ENCODE measurements at regions not wholly inside any gene's neighbourhood (a gene's known extent, or its start where the extent isn't known, plus 50 kb on each side); places are given as distances from the start of the nearest gene placed in this dataset.
"Not testable (repeated sequence)": the region's sequence is repeated elsewhere in the genome, so short reads cannot be mapped to it uniquely, and the experiment has no call there.

DNA sequence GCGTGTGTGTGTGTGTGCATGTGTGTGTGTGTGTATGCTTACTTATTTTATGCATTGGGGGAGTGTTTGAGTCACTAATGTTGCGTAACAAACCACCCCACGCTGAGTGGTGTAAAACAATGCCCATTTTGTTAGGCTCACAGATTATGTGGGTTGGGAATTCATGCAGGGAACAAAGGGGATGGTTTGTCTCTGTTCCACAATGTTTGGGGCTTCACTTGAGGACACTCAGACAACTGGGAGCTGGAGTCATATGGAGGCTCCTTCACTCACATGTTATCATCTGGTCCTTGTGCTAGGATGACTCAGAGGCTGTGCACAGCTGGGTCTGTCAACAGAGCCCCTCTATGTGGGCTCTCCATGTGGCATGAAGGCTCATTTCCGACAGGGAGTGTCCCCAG lies 51.3 kb upstream of the LARGE1 start:
- H2AFZ ChIP-seq (ENCODE audit: low read depth, low read length): no peak overlapping the region
- H3K9me3 ChIP-seq (ENCODE audit: low read length): no peaks in the 10 kb centered on the region
- no peak overlapping the region for H3K4me3 ChIP-seq (ENCODE audit: low read length)
- no peaks in the 10 kb centered on the region for H3K4me1 ChIP-seq (ENCODE audit: insufficient read depth, low read length)
- H3K27me3 ChIP-seq (ENCODE audit: insufficient read depth, low read length): peaks cover 3% of the 10 kb centered on the region
- H3K36me3 ChIP-seq (ENCODE audit: insufficient read depth, low read length): no peaks in the 10 kb centered on the region

GRCh38 chr22:33975841-33976240 lies 55.6 kb upstream of the LARGE1 start:
- Histone ChIP-seq H3K27me3 (ENCODE audit: insufficient read depth, low read length) (peaks cover 3% of the 10 kb centered on the region), H3K4me1 (ENCODE audit: insufficient read depth, low read length) (no peaks in the 10 kb centered on the region), H2AFZ (ENCODE audit: low read depth, low read length) (no peak overlapping the region), H3K9me3 (ENCODE audit: low read length) (no peaks in the 10 kb centered on the region), H3K4me3 (ENCODE audit: low read length) (no peak overlapping the region), H3K36me3 (ENCODE audit: insufficient read depth, low read length) (no peaks in the 10 kb centered on the region)

- Histone ChIP-seq H3K4me3 (ENCODE audit: low read length) (no peak overlapping the region), H3K4me1 (ENCODE audit: insufficient read depth, low read length) (no peaks in the 10 kb centered on the region), H3K27me3 (ENCODE audit: insufficient read depth, low read length) (peaks cover 5% of the 10 kb centered on the region), H3K36me3 (ENCODE audit: insufficient read depth, low read length) (no peaks in the 10 kb centered on the region), H3K9me3 (ENCODE audit: low read length) (no peaks in the 10 kb centered on the region), H2AFZ (ENCODE audit: low read depth, low read length) (no peak overlapping the region)
Measured at GRCh38 chr22:33983558-33983957, 63.3 kb upstream of the LARGE1 start.

DNA sequence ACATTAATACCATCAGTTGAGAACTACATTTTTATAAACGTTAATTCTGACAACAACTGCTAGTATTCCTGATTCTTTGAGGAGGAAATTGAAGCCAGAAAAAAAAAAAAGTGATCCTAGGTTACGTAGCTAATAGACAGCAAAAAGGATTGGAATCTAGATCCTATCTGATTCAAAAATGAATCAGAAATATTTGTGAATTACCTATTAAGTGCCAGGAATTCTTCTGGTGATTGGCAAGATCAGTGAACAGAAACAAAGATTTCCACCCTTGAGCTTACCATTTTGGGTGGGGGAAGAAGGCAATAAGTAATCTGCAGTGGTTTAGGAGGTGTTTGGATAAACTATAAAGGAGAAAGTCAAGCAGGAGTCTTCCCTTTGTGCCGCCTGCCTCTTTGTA lies 63.9 kb upstream of the LARGE1 start:
- Histone ChIP-seq H3K27me3 (ENCODE audit: insufficient read depth, low read length) (peaks cover 5% of the 10 kb centered on the region), H3K4me3 (ENCODE audit: low read length) (no peak overlapping the region), H3K9me3 (ENCODE audit: low read length) (no peaks in the 10 kb centered on the region), H2AFZ (ENCODE audit: low read depth, low read length) (no peak overlapping the region), H3K36me3 (ENCODE audit: insufficient read depth, low read length) (no peaks in the 10 kb centered on the region), H3K4me1 (ENCODE audit: insufficient read depth, low read length) (no peaks in the 10 kb centered on the region)

DNA sequence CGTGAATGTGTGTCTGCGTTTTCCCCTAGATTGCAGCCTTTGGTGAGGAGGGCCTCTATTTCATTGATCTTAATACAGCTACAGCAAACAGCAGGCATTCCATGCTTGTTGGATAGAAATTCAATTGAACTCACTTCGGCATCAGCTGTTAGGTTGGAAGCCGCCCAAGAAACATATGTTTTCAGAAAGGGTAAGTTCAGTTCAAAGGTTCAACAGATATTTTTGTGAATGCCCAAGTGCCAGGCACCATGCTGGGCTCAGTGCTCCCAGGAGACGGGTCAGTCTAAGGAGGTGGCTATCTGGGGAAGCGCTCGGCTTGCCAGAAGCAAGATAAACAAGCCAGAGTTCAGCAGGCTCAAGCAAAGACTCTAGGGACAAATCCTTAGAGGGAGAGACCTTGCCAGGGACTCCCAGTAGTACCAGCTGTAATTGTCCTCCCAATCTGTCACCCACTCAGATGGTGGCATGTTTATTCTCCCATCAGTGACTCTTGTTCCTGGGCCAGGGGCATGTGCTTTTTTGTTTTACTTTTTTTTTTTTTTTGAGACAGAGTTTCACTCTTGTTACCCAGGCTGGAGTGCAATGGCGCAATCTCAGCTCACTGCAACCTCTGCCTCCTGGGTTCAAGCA lies 64.5 kb upstream of the LARGE1 start:
- peaks cover 5% of the 10 kb centered on the region for H3K27me3 ChIP-seq (ENCODE audit: insufficient read depth, low read length)
- no peak overlapping the region for H2AFZ ChIP-seq (ENCODE audit: low read depth, low read length)
- H3K4me1 ChIP-seq (ENCODE audit: insufficient read depth, low read length): no peaks in the 10 kb centered on the region
- H3K4me3 ChIP-seq (ENCODE audit: low read length): no peak overlapping the region
- no peaks in the 10 kb centered on the region for H3K36me3 ChIP-seq (ENCODE audit: insufficient read depth, low read length)
- no peaks in the 10 kb centered on the region for H3K9me3 ChIP-seq (ENCODE audit: low read length)

DNA sequence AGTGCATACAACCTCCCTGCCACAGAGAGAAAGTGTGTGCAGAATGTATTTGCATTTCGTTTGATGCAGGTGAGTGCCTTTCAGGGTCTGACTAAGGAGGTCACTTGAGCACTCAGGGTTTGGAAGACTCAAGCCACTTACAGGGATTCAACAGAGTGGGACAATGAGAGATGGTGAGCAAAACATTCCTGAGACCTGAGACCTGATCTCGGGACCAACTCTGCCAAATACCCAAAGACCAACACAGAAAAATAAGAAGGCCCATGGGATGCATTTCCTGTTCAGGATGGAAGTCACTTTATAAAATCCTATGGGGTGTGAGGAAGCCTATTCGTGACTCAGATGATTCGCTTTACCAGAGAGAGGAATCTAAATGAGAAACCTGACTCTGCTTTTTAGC lies 65.2 kb upstream of the LARGE1 start:
- no peak overlapping the region for H2AFZ ChIP-seq (ENCODE audit: low read depth, low read length)
- no peaks in the 10 kb centered on the region for H3K4me1 ChIP-seq (ENCODE audit: insufficient read depth, low read length)
- H3K9me3 ChIP-seq (ENCODE audit: low read length): no peaks in the 10 kb centered on the region
- H3K36me3 ChIP-seq (ENCODE audit: insufficient read depth, low read length): no peaks in the 10 kb centered on the region
- H3K4me3 ChIP-seq (ENCODE audit: low read length): no peak overlapping the region
- H3K27me3 ChIP-seq (ENCODE audit: insufficient read depth, low read length): peaks cover 5% of the 10 kb centered on the region

DNA sequence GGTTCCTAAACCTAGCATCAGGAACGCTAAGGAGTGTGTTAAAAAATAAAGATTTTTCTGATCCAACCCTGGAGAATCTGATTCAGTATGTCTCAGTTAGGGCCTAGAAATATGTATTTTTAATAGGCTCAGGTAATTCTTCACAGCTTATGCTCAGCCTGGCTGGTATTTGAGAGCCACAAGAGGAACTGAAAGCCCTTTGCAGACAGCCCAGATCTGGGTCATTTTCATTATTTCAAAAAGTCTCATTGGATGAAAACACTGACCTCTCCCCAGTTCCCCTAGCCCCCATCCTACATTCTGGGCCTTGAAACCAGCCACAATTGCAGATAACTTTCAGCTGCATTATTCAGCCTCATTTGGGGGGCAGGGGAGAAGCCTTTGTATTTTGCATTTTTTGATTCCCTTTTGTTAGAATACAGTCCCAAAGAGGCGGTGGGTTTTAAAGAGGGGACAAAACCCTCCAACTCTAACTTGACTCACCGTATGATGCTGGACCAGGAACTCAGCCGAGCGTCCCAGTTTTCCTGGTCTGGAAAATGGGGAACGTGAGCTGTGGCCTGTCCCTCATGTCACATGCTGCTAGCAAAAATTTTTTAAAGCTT lies 66.0 kb upstream of the LARGE1 start:
- Histone ChIP-seq H3K27me3 (ENCODE audit: insufficient read depth, low read length) (peaks cover 5% of the 10 kb centered on the region), H3K36me3 (ENCODE audit: insufficient read depth, low read length) (no peaks in the 10 kb centered on the region), H2AFZ (ENCODE audit: low read depth, low read length) (no peak overlapping the region), H3K4me3 (ENCODE audit: low read length) (no peak overlapping the region), H3K9me3 (ENCODE audit: low read length) (no peaks in the 10 kb centered on the region), H3K4me1 (ENCODE audit: insufficient read depth, low read length) (no peaks in the 10 kb centered on the region)

DNA sequence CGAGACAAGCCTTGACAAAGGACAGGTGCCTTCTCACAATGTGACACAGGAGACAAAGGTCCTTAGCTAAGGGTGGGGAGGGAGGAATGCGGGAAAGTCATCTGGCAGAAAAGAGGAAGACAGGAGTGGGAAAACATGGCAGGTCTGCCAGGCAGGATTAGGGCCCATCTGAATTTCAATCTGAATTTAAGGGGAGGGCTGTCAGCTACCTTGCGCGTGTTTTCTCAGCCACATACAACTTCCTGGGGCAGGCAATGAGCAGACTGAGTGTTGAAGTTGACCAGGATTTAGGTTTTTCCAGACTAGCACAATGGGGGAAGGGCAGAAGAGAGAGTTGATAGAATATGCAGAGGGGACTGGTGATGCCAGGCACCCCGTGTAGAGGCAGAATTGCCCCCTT lies 66.7 kb upstream of the LARGE1 start:
- Histone ChIP-seq H2AFZ (ENCODE audit: low read depth, low read length) (no peak overlapping the region), H3K27me3 (ENCODE audit: insufficient read depth, low read length) (peaks cover 5% of the 10 kb centered on the region), H3K9me3 (ENCODE audit: low read length) (no peaks in the 10 kb centered on the region), H3K36me3 (ENCODE audit: insufficient read depth, low read length) (no peaks in the 10 kb centered on the region), H3K4me3 (ENCODE audit: low read length) (no peak overlapping the region), H3K4me1 (ENCODE audit: insufficient read depth, low read length) (no peaks in the 10 kb centered on the region)

DNA sequence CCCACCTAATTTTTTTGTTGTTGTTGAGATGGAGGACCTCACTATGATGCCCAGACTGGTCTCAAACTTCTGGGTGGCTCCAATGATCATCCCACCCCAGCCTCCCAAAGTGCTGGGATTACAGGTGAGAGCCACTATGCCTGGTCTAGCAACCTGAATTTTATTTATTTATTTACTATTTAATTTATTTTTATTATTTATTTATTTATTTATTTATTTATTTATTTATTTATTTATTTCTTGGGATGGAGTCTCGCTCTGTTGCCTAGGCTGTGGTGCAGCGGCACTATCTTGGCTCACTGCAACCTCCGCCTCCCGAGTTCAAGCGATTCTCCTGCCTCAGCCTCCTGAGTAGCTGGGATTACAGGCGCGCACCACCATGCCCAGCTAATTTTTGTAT lies 69.0 kb upstream of the LARGE1 start:
- H3K4me1 ChIP-seq (ENCODE audit: insufficient read depth, low read length); H3K36me3 ChIP-seq (ENCODE audit: insufficient read depth, low read length); H3K9me3 ChIP-seq (ENCODE audit: low read length); H3K4me3 ChIP-seq (ENCODE audit: low read length); H3K27me3 ChIP-seq (ENCODE audit: insufficient read depth, low read length); H2AFZ ChIP-seq (ENCODE audit: low read depth, low read length): not testable (repeated sequence)

DNA sequence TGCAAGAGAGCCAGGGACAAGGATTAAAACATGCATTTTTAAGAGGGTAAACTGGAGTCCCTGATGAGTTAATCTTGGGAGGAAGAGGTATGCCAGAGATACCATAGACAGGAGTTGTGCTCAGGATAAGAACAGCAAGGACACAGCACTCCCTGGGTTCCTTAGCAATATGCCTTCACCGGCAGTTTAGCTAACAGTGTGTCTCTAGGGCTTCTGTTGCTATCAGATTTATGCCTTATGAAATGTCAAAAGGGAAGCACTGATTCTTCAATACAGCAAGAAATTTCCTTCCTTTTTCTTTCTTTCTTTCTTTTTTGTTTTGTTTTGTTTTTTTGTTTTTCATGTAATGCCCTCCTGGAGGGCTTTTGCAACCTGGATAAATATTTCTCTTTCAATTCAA lies 71.3 kb upstream of the LARGE1 start:
- Histone ChIP-seq H2AFZ (ENCODE audit: low read depth, low read length) (no peak overlapping the region), H3K9me3 (ENCODE audit: low read length) (no peaks in the 10 kb centered on the region), H3K4me3 (ENCODE audit: low read length) (no peak overlapping the region), H3K4me1 (ENCODE audit: insufficient read depth, low read length) (no peaks in the 10 kb centered on the region), H3K36me3 (ENCODE audit: insufficient read depth, low read length) (no peaks in the 10 kb centered on the region), H3K27me3 (ENCODE audit: insufficient read depth, low read length) (no peaks in the 10 kb centered on the region)

GRCh38 chr22:33996824-33997223 lies 76.5 kb upstream of the LARGE1 start:
- Histone ChIP-seq H3K4me3 (ENCODE audit: low read length) (no peak overlapping the region), H2AFZ (ENCODE audit: low read depth, low read length) (no peak overlapping the region), H3K4me1 (ENCODE audit: insufficient read depth, low read length) (no peaks in the 10 kb centered on the region), H3K9me3 (ENCODE audit: low read length) (no peaks in the 10 kb centered on the region), H3K27me3 (ENCODE audit: insufficient read depth, low read length) (no peaks in the 10 kb centered on the region), H3K36me3 (ENCODE audit: insufficient read depth, low read length) (no peaks in the 10 kb centered on the region)

- no peaks in the 10 kb centered on the region for H3K36me3 ChIP-seq (ENCODE audit: insufficient read depth, low read length)
- H3K27me3 ChIP-seq (ENCODE audit: insufficient read depth, low read length): no peaks in the 10 kb centered on the region
- no peak overlapping the region for H3K4me3 ChIP-seq (ENCODE audit: low read length)
- no peak overlapping the region for H2AFZ ChIP-seq (ENCODE audit: low read depth, low read length)
- H3K4me1 ChIP-seq (ENCODE audit: insufficient read depth, low read length): no peaks in the 10 kb centered on the region
- H3K9me3 ChIP-seq (ENCODE audit: low read length): no peaks in the 10 kb centered on the region
Measured at GRCh38 chr22:34000879-34001526, 80.7 kb upstream of the LARGE1 start.

- H3K4me3 ChIP-seq (ENCODE audit: low read length): no peak overlapping the region
- no peaks in the 10 kb centered on the region for H3K4me1 ChIP-seq (ENCODE audit: insufficient read depth, low read length)
- H3K36me3 ChIP-seq (ENCODE audit: insufficient read depth, low read length): no peaks in the 10 kb centered on the region
- H2AFZ ChIP-seq (ENCODE audit: low read depth, low read length): no peak overlapping the region
- H3K9me3 ChIP-seq (ENCODE audit: low read length): no peaks in the 10 kb centered on the region
- H3K27me3 ChIP-seq (ENCODE audit: insufficient read depth, low read length): no peaks in the 10 kb centered on the region
Measured at GRCh38 chr22:34001701-34002466, 81.6 kb upstream of the LARGE1 start.
